Testis (tissue), 2 donors: ENCODE measurements at regions not wholly inside any gene's neighbourhood (a gene's known extent, or its start where the extent isn't known, plus 50 kb on each side); places are given as distances from the start of the nearest gene placed in this dataset.

Source experiments
- DNase-seq: peaks from one replicate; pipeline ENCODE4 v3.0.0-alpha.2; 2019
- H3K27ac ChIP-seq, 2 donors: fragments of 200-600 bp; sonication (generic); one replicate each; pipeline ENCODE4 v1.5.1; 2019
- H3K27me3 ChIP-seq: fragments of 200-600 bp; sonication (generic); one replicate; pipeline ENCODE4 v1.5.1; 2019
- H3K36me3 ChIP-seq: fragments of 200-600 bp; sonication (generic); one replicate; pipeline ENCODE4 v1.5.1; 2017; ENCODE audit warnings: low read depth; ENCODE audit errors: missing control alignments
- H3K4me1 ChIP-seq: fragments of 200-600 bp; sonication (generic); one replicate; pipeline ENCODE4 v1.5.1; 2019
- H3K4me3 ChIP-seq, 2 donors: fragments of 200-600 bp; sonication (generic); one replicate each; pipeline ENCODE4 v1.5.1; 2017 to 2019
- H3K9me3 ChIP-seq: fragments of 200-600 bp; sonication (generic); one replicate; pipeline ENCODE4 v1.5.1; 2017
- CTCF ChIP-seq, 3 experiments: fragments of 450-650 bp in 2 of 3; fragments of 200-600 bp in 1 of 3; sonication (generic) in 1 of 3; IDR thresholded peaks; one replicate each; pipeline ENCODE4 v1.5.1; 2016 to 2019; ENCODE audit warnings: antibody characterized with exemption in 3 of 3, mild to moderate bottlenecking in 2 of 3, moderate library complexity in 1 of 3
- POLR2A ChIP-seq: fragments of 450-650 bp; IDR thresholded peaks from one replicate; pipeline ENCODE4 v1.6.1; 2017; ENCODE audit warnings: antibody characterized with exemption, mild to moderate bottlenecking, moderate library complexity
- WGBS, 2 donors: methylation state at CpG; one replicate each; pipeline ENCODE4 v1.1.5; 2018; 5-methylcytosine and 5-hydroxymethylcytosine counted together
- intact Hi-C: fragments of 100-400 bp; cut with DNase I; formaldehyde crosslinking; loops from one replicate; pipeline ENCODE4 v1.15.1; 2023; ENCODE audit warnings: low total_unique reads

DNA sequence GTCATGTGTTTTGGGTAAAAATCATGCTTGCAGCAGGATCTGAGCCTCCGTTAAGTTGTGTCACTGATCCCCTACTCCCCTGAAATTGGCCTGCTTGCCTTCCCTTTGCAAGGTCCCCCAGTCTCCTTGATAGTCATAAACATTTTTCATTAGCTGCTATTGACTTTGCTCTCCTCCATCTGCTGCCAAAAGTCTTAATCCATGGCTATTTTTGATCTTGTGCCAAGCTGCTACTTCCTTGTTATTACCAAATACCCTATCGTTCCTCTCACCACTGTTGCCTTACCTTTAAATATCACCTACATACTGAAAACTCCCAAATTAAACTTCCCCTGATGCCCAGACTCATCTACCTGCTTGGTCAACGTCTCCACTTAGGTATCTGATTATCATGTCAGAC, 148.3 kb downstream of the PHLDA1 start:
- Histone ChIP-seq H3K4me3 (no peak overlapping the region), H3K27ac (no peak overlapping the region), H3K9me3 (no peaks in the 10 kb centered on the region), H3K27me3 (no peaks in the 10 kb centered on the region), H3K4me1 (no peaks in the 10 kb centered on the region), H3K36me3 (no peaks in the 10 kb centered on the region)
- no peak for TF ChIP-seq CTCF (IDR thresholded peaks at IDR 0.05)
- TF ChIP-seq POLR2A, result no peak
- DNase-seq, result no peak
- whole genome bisulfite sequencing, 2 donors, result 82 to 93% methylated on average over 3 of the region's 3 CpGs
- intact Hi-C loops, result no loop called here

DNA sequence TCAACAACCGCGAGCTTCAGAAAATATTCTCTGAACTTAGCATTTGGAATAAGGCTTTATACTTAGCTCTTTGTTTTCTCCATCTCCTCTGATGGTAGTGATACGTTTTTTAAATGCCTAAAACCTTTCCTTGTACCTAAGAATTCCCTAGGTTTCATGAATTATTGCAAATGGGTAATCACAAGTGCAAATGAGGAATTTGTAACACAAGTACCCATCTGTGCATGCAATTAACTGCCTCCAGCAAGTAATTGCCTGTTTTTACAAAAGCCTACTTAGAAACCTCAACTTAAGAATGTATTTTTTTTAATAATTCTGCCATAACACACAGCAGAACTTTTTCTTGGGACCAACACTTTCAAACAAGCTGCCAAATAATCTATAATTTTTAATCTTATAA, 149.2 kb downstream of the PHLDA1 start:
- no peaks in the 10 kb centered on the region for H3K36me3 ChIP-seq
- H3K9me3 ChIP-seq, result no peaks in the 10 kb centered on the region
- intact Hi-C loops, result no loop called here
- no peak overlapping the region for H3K27ac ChIP-seq
- WGBS, 2 donors, result 44 to 64% methylated on average over 3 of the region's 3 CpGs
- no peaks in the 10 kb centered on the region for H3K27me3 ChIP-seq
- no peak for TF ChIP-seq CTCF (IDR thresholded peaks at IDR 0.05)
- no peak for TF ChIP-seq POLR2A
- no peak overlapping the region for H3K4me3 ChIP-seq
- H3K4me1 ChIP-seq, result peaks cover under 1% of the 10 kb centered on the region
- DNase-seq, result no peak

DNA sequence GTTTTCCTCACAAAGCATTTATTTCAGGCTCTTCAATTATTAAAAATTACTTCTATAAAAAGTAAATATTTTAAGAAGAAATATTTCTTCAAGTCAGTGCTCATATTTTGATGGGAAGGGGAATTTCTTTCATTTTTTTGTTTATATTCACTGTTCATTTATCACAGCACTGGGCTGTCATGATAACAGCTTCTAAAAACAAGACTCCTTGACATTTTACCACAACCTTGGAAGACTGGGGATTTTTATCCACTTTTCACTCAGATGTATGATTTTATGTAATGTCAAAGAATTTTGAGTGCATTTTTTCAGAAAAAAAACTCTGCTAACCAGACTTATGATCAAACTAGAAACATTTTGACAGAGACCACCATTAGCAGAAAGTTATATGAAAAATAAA, 149.7 kb downstream of the PHLDA1 start:
- intact Hi-C loops, result no loop called here
- Histone ChIP-seq H3K36me3 (no peaks in the 10 kb centered on the region), H3K4me3 (no peak overlapping the region), H3K4me1 (peaks cover 5% of the 10 kb centered on the region), H3K9me3 (no peaks in the 10 kb centered on the region), H3K27ac (no peak overlapping the region), H3K27me3 (no peaks in the 10 kb centered on the region)
- no peak for TF ChIP-seq POLR2A
- TF ChIP-seq CTCF (IDR thresholded peaks at IDR 0.05), result no peak
- DNase-seq, result no peak

DNA sequence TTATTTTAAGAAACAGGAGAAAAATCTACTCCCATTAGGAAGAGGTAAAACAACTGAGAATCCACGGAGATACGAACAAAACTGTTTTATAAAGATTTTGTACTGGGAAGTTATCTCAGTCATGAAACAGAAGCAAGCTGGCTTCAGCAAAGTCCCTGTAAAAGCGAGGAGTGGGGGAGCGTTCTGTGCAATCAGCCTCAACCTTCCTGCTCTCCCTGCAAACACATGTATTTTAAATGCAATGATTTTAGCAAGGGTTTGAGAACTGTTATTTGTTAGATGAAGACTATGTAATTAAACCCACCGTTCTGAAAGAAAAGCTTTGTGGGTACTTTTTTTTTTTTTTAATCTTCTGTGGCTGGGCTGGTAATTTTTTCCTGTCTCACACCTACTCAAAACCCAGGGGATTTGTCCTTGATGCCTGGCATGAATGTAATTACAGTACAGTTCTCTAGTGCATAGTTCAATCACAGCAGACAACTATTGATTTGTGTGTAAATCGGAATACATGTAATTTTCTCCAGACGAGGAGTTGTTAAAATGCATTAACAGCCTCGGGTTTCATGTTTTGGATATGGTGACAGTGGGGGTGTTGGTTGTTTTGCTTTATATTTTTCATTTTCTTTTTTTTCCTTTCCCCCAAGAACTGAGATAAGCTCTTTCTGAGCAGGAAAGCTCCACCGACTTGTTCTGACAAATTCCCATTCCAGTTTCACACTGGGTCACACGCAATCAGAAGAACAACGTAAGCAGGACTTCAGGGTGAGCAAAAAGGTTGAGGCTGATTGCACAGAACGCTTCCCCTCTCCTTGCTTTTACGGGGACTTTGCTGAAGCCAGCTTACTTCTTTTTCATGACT, 153.6 kb downstream of the PHLDA1 start:
- TF ChIP-seq CTCF (IDR thresholded peaks at IDR 0.05) (no peak), POLR2A (no peak)
- intact Hi-C loops, result no loop called here
- peak; percentile 22 for DNase-seq
- Histone ChIP-seq H3K27ac (peak overlapping the region in 1 of 2 donors; percentile 20), H3K9me3 (no peaks in the 10 kb centered on the region), H3K4me1 (peaks cover 5% of the 10 kb centered on the region), H3K4me3 (no peak overlapping the region), H3K27me3 (no peaks in the 10 kb centered on the region), H3K36me3 (no peaks in the 10 kb centered on the region)
- 26 to 39% methylated on average over 13 of the region's 13 CpGs for WGBS, 2 donors
